Panc1 (cell line): ENCODE measurements at regions not wholly inside any gene's neighbourhood (a gene's known extent, or its start where the extent isn't known, plus 50 kb on each side); places are given as distances from the start of the nearest gene placed in this dataset.
"Not testable (repeated sequence)": the region's sequence is repeated elsewhere in the genome, so short reads cannot be mapped to it uniquely, and the experiment has no call there.

Source experiments
- POLR2AphosphoS5 ChIP-seq: IDR thresholded peaks from 2 replicates; pipeline ENCODE4 v1.6.1; 2012; ENCODE audit warnings: mild to moderate bottlenecking, low read depth, low read length, moderate library complexity
- SIN3A ChIP-seq: IDR thresholded peaks from 2 replicates; pipeline ENCODE4 v1.6.1; 2012; ENCODE audit warnings: low read depth, mild to moderate bottlenecking, low read length, moderate library complexity, borderline replicate concordance; ENCODE audit not compliant: insufficient read depth
- TCF7L2 ChIP-seq: IDR thresholded peaks from 2 replicates; pipeline ENCODE4 v1.6.1; 2011; ENCODE audit warnings: mild to moderate bottlenecking, low read depth, low read length, inconsistent platforms
- TF ChIP-seq, protein P1 (sequence below): fragments of 450-650 bp; IDR thresholded peaks from 2 replicates; pipeline ENCODE4 v1.5.1; 2017; ENCODE audit warnings: mild to moderate bottlenecking
- TF ChIP-seq, protein P2 (sequence below), 2 experiments: IDR thresholded peaks; 2 replicates each; pipeline ENCODE4 v1.6.1; 2011 to 2012; ENCODE audit warnings: low read depth in 2 of 2, control low read depth in 1 of 2, low read length in 1 of 2, mild to moderate bottlenecking in 1 of 2, moderate library complexity in 1 of 2; ENCODE audit not compliant: insufficient read depth in 1 of 2

DNA sequence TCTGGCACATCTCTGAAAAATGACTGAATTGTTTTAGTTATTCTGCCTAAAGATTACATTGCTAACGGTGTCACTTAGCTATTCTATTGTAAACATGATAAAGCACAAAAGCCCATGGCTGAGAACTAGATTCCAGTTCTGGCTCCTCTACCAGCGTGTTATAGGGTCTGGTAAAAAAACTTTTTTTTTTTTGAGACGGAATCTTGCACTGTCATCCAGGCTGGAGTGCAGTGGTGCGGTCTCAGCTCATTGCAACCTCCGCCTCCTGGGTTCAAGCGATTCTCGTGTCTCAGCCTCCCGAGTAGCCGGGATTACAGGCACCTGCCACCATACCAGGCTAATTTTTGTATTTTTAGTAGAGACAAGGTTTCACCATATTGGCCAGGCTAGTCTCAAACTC, 80.6 kb downstream of the PHAX start:
- TF ChIP-seq, protein P1, sequence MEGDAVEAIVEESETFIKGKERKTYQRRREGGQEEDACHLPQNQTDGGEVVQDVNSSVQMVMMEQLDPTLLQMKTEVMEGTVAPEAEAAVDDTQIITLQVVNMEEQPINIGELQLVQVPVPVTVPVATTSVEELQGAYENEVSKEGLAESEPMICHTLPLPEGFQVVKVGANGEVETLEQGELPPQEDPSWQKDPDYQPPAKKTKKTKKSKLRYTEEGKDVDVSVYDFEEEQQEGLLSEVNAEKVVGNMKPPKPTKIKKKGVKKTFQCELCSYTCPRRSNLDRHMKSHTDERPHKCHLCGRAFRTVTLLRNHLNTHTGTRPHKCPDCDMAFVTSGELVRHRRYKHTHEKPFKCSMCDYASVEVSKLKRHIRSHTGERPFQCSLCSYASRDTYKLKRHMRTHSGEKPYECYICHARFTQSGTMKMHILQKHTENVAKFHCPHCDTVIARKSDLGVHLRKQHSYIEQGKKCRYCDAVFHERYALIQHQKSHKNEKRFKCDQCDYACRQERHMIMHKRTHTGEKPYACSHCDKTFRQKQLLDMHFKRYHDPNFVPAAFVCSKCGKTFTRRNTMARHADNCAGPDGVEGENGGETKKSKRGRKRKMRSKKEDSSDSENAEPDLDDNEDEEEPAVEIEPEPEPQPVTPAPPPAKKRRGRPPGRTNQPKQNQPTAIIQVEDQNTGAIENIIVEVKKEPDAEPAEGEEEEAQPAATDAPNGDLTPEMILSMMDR = not testable (repeated sequence)
- not testable (repeated sequence) for TF ChIP-seq POLR2AphosphoS5, TCF7L2, SIN3A
- TF ChIP-seq, protein P2, sequence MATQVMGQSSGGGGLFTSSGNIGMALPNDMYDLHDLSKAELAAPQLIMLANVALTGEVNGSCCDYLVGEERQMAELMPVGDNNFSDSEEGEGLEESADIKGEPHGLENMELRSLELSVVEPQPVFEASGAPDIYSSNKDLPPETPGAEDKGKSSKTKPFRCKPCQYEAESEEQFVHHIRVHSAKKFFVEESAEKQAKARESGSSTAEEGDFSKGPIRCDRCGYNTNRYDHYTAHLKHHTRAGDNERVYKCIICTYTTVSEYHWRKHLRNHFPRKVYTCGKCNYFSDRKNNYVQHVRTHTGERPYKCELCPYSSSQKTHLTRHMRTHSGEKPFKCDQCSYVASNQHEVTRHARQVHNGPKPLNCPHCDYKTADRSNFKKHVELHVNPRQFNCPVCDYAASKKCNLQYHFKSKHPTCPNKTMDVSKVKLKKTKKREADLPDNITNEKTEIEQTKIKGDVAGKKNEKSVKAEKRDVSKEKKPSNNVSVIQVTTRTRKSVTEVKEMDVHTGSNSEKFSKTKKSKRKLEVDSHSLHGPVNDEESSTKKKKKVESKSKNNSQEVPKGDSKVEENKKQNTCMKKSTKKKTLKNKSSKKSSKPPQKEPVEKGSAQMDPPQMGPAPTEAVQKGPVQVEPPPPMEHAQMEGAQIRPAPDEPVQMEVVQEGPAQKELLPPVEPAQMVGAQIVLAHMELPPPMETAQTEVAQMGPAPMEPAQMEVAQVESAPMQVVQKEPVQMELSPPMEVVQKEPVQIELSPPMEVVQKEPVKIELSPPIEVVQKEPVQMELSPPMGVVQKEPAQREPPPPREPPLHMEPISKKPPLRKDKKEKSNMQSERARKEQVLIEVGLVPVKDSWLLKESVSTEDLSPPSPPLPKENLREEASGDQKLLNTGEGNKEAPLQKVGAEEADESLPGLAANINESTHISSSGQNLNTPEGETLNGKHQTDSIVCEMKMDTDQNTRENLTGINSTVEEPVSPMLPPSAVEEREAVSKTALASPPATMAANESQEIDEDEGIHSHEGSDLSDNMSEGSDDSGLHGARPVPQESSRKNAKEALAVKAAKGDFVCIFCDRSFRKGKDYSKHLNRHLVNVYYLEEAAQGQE (IDR thresholded peaks at IDR 0.05; ENCODE audit: insufficient read depth in 1 of 2, low read depth in 2 of 2, low read length in 1 of 2) = not testable (repeated sequence)
